ENCODE measurements at regions not wholly inside any gene's neighbourhood (a gene's known extent, or its start where the extent isn't known, plus 50 kb on each side); places are given as distances from the start of the nearest gene placed in this dataset.
"Not testable (repeated sequence)": the region's sequence is repeated elsewhere in the genome, so short reads cannot be mapped to it uniquely, and the experiment has no call there.

DNA sequence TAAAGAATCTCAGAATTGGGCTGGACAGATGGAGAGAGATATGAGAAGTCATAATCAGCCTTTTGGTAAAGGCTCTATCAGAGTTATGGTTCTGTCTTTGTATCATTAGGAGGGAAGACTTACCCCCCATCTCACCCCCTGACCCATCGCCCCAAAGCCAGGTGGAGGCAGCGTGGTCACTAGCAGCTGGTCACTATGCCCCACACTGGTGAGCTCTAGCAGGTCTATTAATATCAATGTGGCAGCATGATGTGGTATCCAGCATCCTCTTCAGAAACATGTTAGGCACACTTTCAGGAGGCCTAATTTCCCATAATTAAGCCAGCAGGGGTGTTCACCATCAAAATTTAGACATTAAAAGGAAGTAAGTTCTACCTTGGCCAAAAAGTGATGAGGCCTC is 183.8 kb upstream of the COX10 start:
- no peak overlapping the region for H3K9ac ChIP-seq (ENCODE audit: low read length)
- H3K4me2 ChIP-seq (ENCODE audit: low read depth, low read length) = no peak overlapping the region
- no peak overlapping the region for H3K4me3 ChIP-seq (ENCODE audit: low read length)
- H2AFZ ChIP-seq (ENCODE audit: low read length) = no peak overlapping the region
- no peaks in the 10 kb centered on the region for H3K9me2 ChIP-seq (replicated peaks; ENCODE audit: insufficient read depth, low read length)
- no peaks in the 10 kb centered on the region for H3K79me2 ChIP-seq (ENCODE audit: low read length)
- no peaks in the 10 kb centered on the region for H3K9me3 ChIP-seq (replicated peaks; ENCODE audit: insufficient read depth, low read length)
- no peaks in the 10 kb centered on the region for H4K20me1 ChIP-seq (ENCODE audit: insufficient read depth, low read length)
- DNase-seq = no peak
- TF ChIP-seq EZH2 (optimal IDR thresholded peaks at IDR 0.05; ENCODE audit: low read depth, low read length) (no peak), CTCF (IDR thresholded peaks at IDR 0.05; ENCODE audit: low read length) (no peak), EZH2phosphoT487 (IDR thresholded peaks at IDR 0.05; ENCODE audit: low read length) (no peak)
- H3K36me3 ChIP-seq (replicated peaks; ENCODE audit: insufficient read depth, low read length) = no peaks in the 10 kb centered on the region
- no peaks in the 10 kb centered on the region for H3F3A ChIP-seq (ENCODE audit: insufficient read depth, low read length)
- no peaks in the 10 kb centered on the region for H3K4me1 ChIP-seq (ENCODE audit: low read length)
- H3K27me3 ChIP-seq (replicated peaks; ENCODE audit: insufficient read depth, low read length) = no peaks in the 10 kb centered on the region
- no peak overlapping the region for H3K27ac ChIP-seq (ENCODE audit: low read length)

GRCh38 chr17:13885953-13886889 is 183.1 kb upstream of the COX10 start:
- no peak for TF ChIP-seq CTCF (IDR thresholded peaks at IDR 0.05; ENCODE audit: low read length)
- no peak for TF ChIP-seq EZH2phosphoT487 (IDR thresholded peaks at IDR 0.05; ENCODE audit: low read length)
- TF ChIP-seq EZH2 (optimal IDR thresholded peaks at IDR 0.05; ENCODE audit: low read depth, low read length) = no peak
- no peaks in the 10 kb centered on the region for H3K27me3 ChIP-seq (replicated peaks; ENCODE audit: insufficient read depth, low read length)
- H3K4me3 ChIP-seq (ENCODE audit: low read length) = no peak overlapping the region
- H4K20me1 ChIP-seq (ENCODE audit: insufficient read depth, low read length) = no peaks in the 10 kb centered on the region
- no peaks in the 10 kb centered on the region for H3K4me1 ChIP-seq (ENCODE audit: low read length)
- H3K9me3 ChIP-seq (replicated peaks; ENCODE audit: insufficient read depth, low read length) = no peaks in the 10 kb centered on the region
- no peak overlapping the region for H3K27ac ChIP-seq (ENCODE audit: low read length)
- H3K79me2 ChIP-seq (ENCODE audit: low read length) = no peaks in the 10 kb centered on the region
- no peak overlapping the region for H3K4me2 ChIP-seq (ENCODE audit: low read depth, low read length)
- no peak overlapping the region for H3K9ac ChIP-seq (ENCODE audit: low read length)
- no peak for DNase-seq
- no peaks in the 10 kb centered on the region for H3F3A ChIP-seq (ENCODE audit: insufficient read depth, low read length)
- no peaks in the 10 kb centered on the region for H3K36me3 ChIP-seq (replicated peaks; ENCODE audit: insufficient read depth, low read length)
- no peaks in the 10 kb centered on the region for H3K9me2 ChIP-seq (replicated peaks; ENCODE audit: insufficient read depth, low read length)
- H2AFZ ChIP-seq (ENCODE audit: low read length) = no peak overlapping the region

DNA sequence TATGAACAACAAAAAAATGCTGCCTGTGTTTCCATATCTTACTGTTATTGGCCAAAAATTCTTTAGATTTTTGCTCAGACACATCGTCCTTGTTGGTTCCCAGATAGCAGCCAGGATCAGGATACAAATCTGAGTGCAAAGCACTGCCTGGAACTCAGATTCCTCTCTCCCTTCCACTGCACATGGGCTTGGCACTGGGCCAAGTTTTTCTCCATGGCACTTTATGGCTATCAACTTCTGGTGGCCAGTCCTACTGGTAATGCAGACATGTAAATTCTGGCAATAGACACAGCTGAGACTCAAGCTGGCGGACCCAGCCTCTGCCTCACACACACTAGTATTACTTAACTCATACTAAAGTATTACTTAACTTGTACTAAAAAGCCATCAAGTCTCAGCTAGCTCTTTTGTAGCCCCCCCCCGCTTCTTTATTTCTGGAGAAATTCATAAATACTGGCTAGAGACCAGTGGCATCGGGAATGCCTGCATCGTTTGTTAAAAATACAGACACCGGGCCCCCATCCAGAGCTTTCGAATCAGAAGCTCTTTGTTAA is 181.2 kb upstream of the COX10 start:
- Histone ChIP-seq H4K20me1 (ENCODE audit: insufficient read depth, low read length) (no peaks in the 10 kb centered on the region), H3K4me3 (ENCODE audit: low read length) (no peak overlapping the region), H3K9me2 (replicated peaks; ENCODE audit: insufficient read depth, low read length) (no peaks in the 10 kb centered on the region), H3K9ac (ENCODE audit: low read length) (no peak overlapping the region), H3K27me3 (replicated peaks; ENCODE audit: insufficient read depth, low read length) (no peaks in the 10 kb centered on the region), H3K36me3 (replicated peaks; ENCODE audit: insufficient read depth, low read length) (no peaks in the 10 kb centered on the region), H3K4me1 (ENCODE audit: low read length) (no peaks in the 10 kb centered on the region), H3K4me2 (ENCODE audit: low read depth, low read length) (no peak overlapping the region), H3F3A (ENCODE audit: insufficient read depth, low read length) (no peaks in the 10 kb centered on the region), H2AFZ (ENCODE audit: low read length) (no peak overlapping the region), H3K9me3 (replicated peaks; ENCODE audit: insufficient read depth, low read length) (no peaks in the 10 kb centered on the region), H3K27ac (ENCODE audit: low read length) (no peak overlapping the region), H3K79me2 (ENCODE audit: low read length) (no peaks in the 10 kb centered on the region)
- TF ChIP-seq EZH2phosphoT487 (IDR thresholded peaks at IDR 0.05; ENCODE audit: low read length) (no peak), EZH2 (optimal IDR thresholded peaks at IDR 0.05; ENCODE audit: low read depth, low read length) (no peak), CTCF (IDR thresholded peaks at IDR 0.05; ENCODE audit: low read length) (no peak)
- DNase-seq = no peak

DNA sequence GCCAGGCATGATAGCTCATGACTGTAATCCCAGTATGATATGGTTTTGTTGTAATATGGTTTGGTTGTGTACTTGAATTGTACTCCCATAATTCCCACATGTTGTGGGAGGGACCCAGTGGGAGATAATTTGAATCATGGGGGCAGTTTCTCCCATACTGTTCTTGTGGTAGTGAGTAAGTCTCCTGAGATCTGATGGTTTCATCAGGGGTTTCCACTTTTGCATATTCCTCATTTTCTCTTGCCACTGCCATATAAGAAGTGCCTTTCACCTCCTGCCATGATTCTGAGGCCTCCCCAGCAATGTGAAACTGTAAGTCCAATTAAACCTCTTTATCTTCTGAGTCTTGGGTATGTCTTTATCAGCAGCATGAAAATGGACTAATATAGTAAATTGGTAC is 160.3 kb upstream of the COX10 start:
- H3K9ac ChIP-seq (ENCODE audit: low read length); H3K4me1 ChIP-seq (ENCODE audit: low read length); H3K27ac ChIP-seq (ENCODE audit: low read length); H3K36me3 ChIP-seq (replicated peaks; ENCODE audit: insufficient read depth, low read length); H4K20me1 ChIP-seq (ENCODE audit: insufficient read depth, low read length); H3K9me3 ChIP-seq (replicated peaks; ENCODE audit: insufficient read depth, low read length); H3K4me2 ChIP-seq (ENCODE audit: low read depth, low read length); DNase-seq; H3K9me2 ChIP-seq (replicated peaks; ENCODE audit: insufficient read depth, low read length); H2AFZ ChIP-seq (ENCODE audit: low read length); H3K79me2 ChIP-seq (ENCODE audit: low read length); H3K4me3 ChIP-seq (ENCODE audit: low read length); H3K27me3 ChIP-seq (replicated peaks; ENCODE audit: insufficient read depth, low read length); H3F3A ChIP-seq (ENCODE audit: insufficient read depth, low read length): not testable (repeated sequence)
